K562 (cell line): ENCODE measurements at regions not wholly inside any gene's neighbourhood (a gene's known extent, or its start where the extent isn't known, plus 50 kb on each side); places are given as distances from the start of the nearest gene placed in this dataset.

Source experiments
- ATAC-seq: fragments of 200-7000 bp; cut with Tn5 transposase; 3 replicates; pipeline ENCODE4 v1.9.1; 2020; ENCODE audit warnings: moderate library complexity
- BruUV-seq: library from RNA; stranded (reverse); fragments of 400-500 nt; replicated peaks from 2 replicates; lab custom pipeline; 2021; lab: Mats Ljungman, UMichigan
- CTCF ChIA-PET: fragments of 300-600 bp; formaldehyde crosslinking; extraction: SDS; loops from one replicate; lab custom pipeline; 2021; ENCODE audit warnings: low intra/inter-chr PET ratio; lab: Yijun Ruan, JAX
- POLR2A ChIA-PET: fragments of 300-600, 350-650 bp; sonication (Branson Sonifier 250); formaldehyde crosslinking; extraction: SDS; loops from one replicate; lab custom pipeline; 2021; ENCODE audit warnings: antibody characterized with exemption, inconsistent platforms; lab: Yijun Ruan, JAX
- DNase-seq, 4 experiments: peaks; one replicate each; pipeline versions ENCODE4 v3.0.0 to v3.0.0-alpha.2; 2011 to 2018; ENCODE audit warnings: low spot score in 3 of 4, mixed read lengths in 3 of 4; ENCODE audit errors: extremely low read depth in 1 of 4
- FAIRE-seq: peaks from 2 replicates; lab custom pipeline; 2011; peaks lifted over from hg19 to GRCh38; lab: Jason Lieb, UNC
- H2AFZ ChIP-seq: 2 replicates; pipeline ENCODE4 v1.6.0; 2011; ENCODE audit warnings: low read depth, low read length, control low read depth, inconsistent platforms
- H3K27ac ChIP-seq: fragments of 200-600 bp; 3 replicates; pipeline ENCODE4 v1.8.0; 2011; ENCODE audit warnings: low read depth, mild to moderate bottlenecking, control low read depth, inconsistent platforms, low read length, moderate library complexity, mixed read lengths; ENCODE audit errors: extremely low read depth
- H3K27me3 ChIP-seq, 2 experiments: fragments of 300-600 bp in 1 of 2; 2 replicates in 1 of 2; 3 replicates in 1 of 2; pipeline versions ENCODE4 v1.6.0 to v1.8.0; 2011; ENCODE audit warnings: inconsistent platforms in 2 of 2, low read length in 2 of 2, mild to moderate bottlenecking in 1 of 2, mixed read lengths in 1 of 2, moderate library complexity in 1 of 2; ENCODE audit not compliant: control insufficient read depth in 2 of 2, insufficient read depth in 2 of 2
- H3K36me3 ChIP-seq: fragments of 300-600 bp; 3 replicates; pipeline ENCODE4 v1.8.0; 2011; ENCODE audit warnings: mild to moderate bottlenecking, low read length, inconsistent platforms; ENCODE audit not compliant: control insufficient read depth, insufficient read depth
- H3K4me1 ChIP-seq, 2 experiments: fragments of 200-600 bp in 1 of 2; replicated peaks in 1 of 2; 2 replicates in 1 of 2; 3 replicates in 1 of 2; pipeline versions ENCODE4 v1.5.1 to v1.8.0; 2011; ENCODE audit warnings: inconsistent platforms in 2 of 2, low read length in 2 of 2, mild to moderate bottlenecking in 1 of 2, mixed read lengths in 1 of 2, moderate library complexity in 1 of 2; ENCODE audit not compliant: control insufficient read depth in 2 of 2, insufficient read depth in 2 of 2
- H3K4me2 ChIP-seq: 2 replicates; pipeline ENCODE4 v1.6.1; 2011; ENCODE audit warnings: low read length, control low read depth, inconsistent platforms, mixed read lengths; ENCODE audit not compliant: insufficient read depth
- H3K4me3 ChIP-seq: fragments of 200-600 bp; sonication (generic), shearing (Covaris generic); 2 replicates; pipeline ENCODE4 v1.5.1; 2016; ENCODE audit warnings: control low read depth, inconsistent platforms
- H3K79me2 ChIP-seq: fragments of 200-600 bp; 3 replicates; pipeline ENCODE4 v1.8.0; 2011; ENCODE audit warnings: low read length, inconsistent platforms; ENCODE audit not compliant: control insufficient read depth, insufficient read depth
- H3K9ac ChIP-seq, 2 experiments: 2 replicates each; pipeline versions ENCODE4 v1.6.0 to v1.6.1; 2011; ENCODE audit warnings: low read depth in 2 of 2, low read length in 2 of 2, control low read depth in 1 of 2, inconsistent platforms in 1 of 2, mild to moderate bottlenecking in 1 of 2, mixed read lengths in 1 of 2; ENCODE audit not compliant: insufficient read depth in 1 of 2
- H3K9me1 ChIP-seq: one replicate; pipeline ENCODE4 v1.6.0; 2011; ENCODE audit warnings: inconsistent platforms, mild to moderate bottlenecking, low read length, moderate library complexity; ENCODE audit not compliant: control insufficient read depth, insufficient read depth
- H3K9me3 ChIP-seq: replicated peaks from 2 replicates; pipeline ENCODE4 v1.5.1; 2011; ENCODE audit warnings: low read depth, low read length, inconsistent platforms; ENCODE audit not compliant: control insufficient read depth, insufficient read depth
- H4K20me1 ChIP-seq: replicated peaks from 2 replicates; pipeline ENCODE4 v1.6.1; 2011; ENCODE audit warnings: low read length, inconsistent platforms, mixed read lengths; ENCODE audit not compliant: control insufficient read depth, insufficient read depth
- BMI1 ChIP-seq: fragments of 150-350 bp; IDR thresholded peaks from 2 replicates; pipeline ENCODE4 v1.6.1; 2014; ENCODE audit warnings: low read length
- DLX4 ChIP-seq: fragments of 250-450 bp; sonication (Bioruptor Pico); IDR thresholded peaks from 2 replicates; pipeline ENCODE4 v1.6.1; 2021; ENCODE audit warnings: mild to moderate bottlenecking
- JUND ChIP-seq, 2 experiments: IDR thresholded peaks; 2 replicates in 1 of 2; 3 replicates in 1 of 2; pipeline ENCODE4 v1.6.1; 2011; ENCODE audit warnings: borderline replicate concordance in 2 of 2, low read depth in 2 of 2, low read length in 2 of 2, improper control_type of control experiment in 1 of 2, missing biosample characterization in 1 of 2, missing genetic modification characterization in 1 of 2, missing genetic modification reagents in 1 of 2
- KAT2B ChIP-seq: IDR thresholded peaks from one replicate; pipeline ENCODE4 v1.6.1; 2012; ENCODE audit warnings: low read depth, mild to moderate bottlenecking, control low read depth, inconsistent platforms, low read length, moderate library complexity
- KLF6 ChIP-seq: fragments of 250-450 bp; sonication (Bioruptor Pico); IDR thresholded peaks from 2 replicates; pipeline ENCODE4 v1.4.0; 2020; ENCODE audit warnings: mild to moderate bottlenecking, moderate library complexity, borderline replicate concordance
- PHB2 ChIP-seq: fragments of 450-650 bp; IDR thresholded peaks from 2 replicates; pipeline ENCODE4 v1.6.1; 2017; ENCODE audit warnings: low read depth
- SRSF1 ChIP-seq: fragments of 200-400 bp; formaldehyde crosslinking; IDR thresholded peaks from 2 replicates; pipeline ENCODE4 v1.6.1; 2017; ENCODE audit warnings: mild to moderate bottlenecking, low read depth, low read length, moderate library complexity
- U2AF1 ChIP-seq: fragments of 200-400 bp; formaldehyde crosslinking; optimal IDR thresholded peaks from 2 replicates; pipeline ENCODE3; 2017; ENCODE audit warnings: mild to moderate bottlenecking, low read depth, low read length, moderate library complexity
- ZKSCAN8 ChIP-seq: fragments of 200-800 bp; sonication (Bioruptor generic); IDR thresholded peaks from 2 replicates; pipeline ENCODE4 v1.6.1; 2016; ENCODE audit warnings: missing genetic modification characterization, missing compliant biosample characterization
- ZNF780A ChIP-seq: fragments of 250-450 bp; sonication (Bioruptor Pico); IDR thresholded peaks from 2 replicates; pipeline ENCODE4 v1.5.0; 2021; ENCODE audit warnings: mild to moderate bottlenecking
- WGBS: fragments of 100-300 bp; shearing (Covaris generic); methylation state at CpG from one replicate; pipeline ENCODE4 v1.1.6; 2016; ENCODE audit warnings: low coverage, mixed read lengths; ENCODE audit not compliant: insufficient coverage; ENCODE audit errors: missing lambda C conversion rate; 5-methylcytosine and 5-hydroxymethylcytosine counted together
- in situ Hi-C: fragments of 300-500 bp; cut with MboI; formaldehyde crosslinking; loops from 4 replicates; pipeline ENCODE4 v1.15.0; 2018; ENCODE audit warnings: inconsistent platforms, mixed read lengths
- intact Hi-C: fragments of 100-400 bp; cut with micrococcal nuclease; formaldehyde crosslinking; loops from 2 replicates; pipeline ENCODE4 v1.14.2; 2022
- TF ChIP-seq, protein P1 (sequence below): fragments of 450-650 bp; IDR thresholded peaks from 2 replicates; pipeline ENCODE4 v1.6.1; 2018; ENCODE audit warnings: mild to moderate bottlenecking, low read depth; ENCODE audit not compliant: partially characterized antibody
- TF ChIP-seq, protein P2 (sequence below): fragments of 200-800 bp; sonication (Bioruptor generic); IDR thresholded peaks from 2 replicates; pipeline ENCODE4 v1.6.1; 2017; ENCODE audit warnings: missing genetic modification characterization, missing compliant biosample characterization
- TF ChIP-seq, protein P3 (sequence below), 2 experiments: fragments of 450-650 bp; IDR thresholded peaks; 2 replicates each; pipeline ENCODE4 v1.6.1; 2016

- Histone ChIP-seq H3K27me3 (peaks cover 0 to 13% of the 10 kb centered on the region in 2 experiments; a peak in 2 of 5 replicates), H3K36me3 (no peaks in the 10 kb centered on the region), H3K4me1 (no peaks in the 10 kb centered on the region), H3K9ac (no peak overlapping the region), H2AFZ (no peak overlapping the region), H4K20me1 (no peaks in the 10 kb centered on the region), H3K9me3 (no peaks in the 10 kb centered on the region), H3K27ac (no peak overlapping the region), H3K4me3 (no peak overlapping the region), H3K4me2 (no peak overlapping the region), H3K9me1 (no peaks in the 10 kb centered on the region), H3K79me2 (no peaks in the 10 kb centered on the region)
- POLR2A ChIA-PET = no interaction called here
- CTCF ChIA-PET = no interaction called here
- TF ChIP-seq SRSF1 (no peak), KLF6 (CRISPR knock-in tag) (no peak), BMI1 (no peak), ZNF780A (CRISPR knock-in tag) (no peak), JUND (IDR thresholded peaks at IDR 0.05; ENCODE audit: borderline replicate concordance, low read depth, low read length) (no peak), JUND (tag; IDR thresholded peaks at IDR 0.05; ENCODE audit: borderline replicate concordance, low read depth, low read length) (no peak), ZKSCAN8 (CRISPR knock-in tag) (no peak), U2AF1 (no peak), KAT2B (no peak), DLX4 (CRISPR knock-in tag) (no peak), PHB2 (no peak)
- TF ChIP-seq, protein P1, sequence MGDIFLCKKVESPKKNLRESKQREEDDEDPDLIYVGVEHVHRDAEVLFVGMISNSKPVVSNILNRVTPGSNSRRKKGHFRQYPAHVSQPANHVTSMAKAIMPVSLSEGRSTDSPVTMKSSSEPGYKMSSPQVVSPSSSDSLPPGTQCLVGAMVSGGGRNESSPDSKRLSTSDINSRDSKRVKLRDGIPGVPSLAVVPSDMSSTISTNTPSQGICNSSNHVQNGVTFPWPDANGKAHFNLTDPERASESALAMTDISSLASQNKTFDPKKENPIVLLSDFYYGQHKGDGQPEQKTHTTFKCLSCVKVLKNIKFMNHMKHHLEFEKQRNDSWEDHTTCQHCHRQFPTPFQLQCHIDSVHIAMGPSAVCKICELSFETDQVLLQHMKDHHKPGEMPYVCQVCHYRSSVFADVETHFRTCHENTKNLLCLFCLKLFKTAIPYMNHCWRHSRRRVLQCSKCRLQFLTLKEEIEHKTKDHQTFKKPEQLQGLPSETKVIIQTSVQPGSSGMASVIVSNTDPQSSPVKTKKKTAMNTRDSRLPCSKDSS = no peak
- TF ChIP-seq, protein P2, sequence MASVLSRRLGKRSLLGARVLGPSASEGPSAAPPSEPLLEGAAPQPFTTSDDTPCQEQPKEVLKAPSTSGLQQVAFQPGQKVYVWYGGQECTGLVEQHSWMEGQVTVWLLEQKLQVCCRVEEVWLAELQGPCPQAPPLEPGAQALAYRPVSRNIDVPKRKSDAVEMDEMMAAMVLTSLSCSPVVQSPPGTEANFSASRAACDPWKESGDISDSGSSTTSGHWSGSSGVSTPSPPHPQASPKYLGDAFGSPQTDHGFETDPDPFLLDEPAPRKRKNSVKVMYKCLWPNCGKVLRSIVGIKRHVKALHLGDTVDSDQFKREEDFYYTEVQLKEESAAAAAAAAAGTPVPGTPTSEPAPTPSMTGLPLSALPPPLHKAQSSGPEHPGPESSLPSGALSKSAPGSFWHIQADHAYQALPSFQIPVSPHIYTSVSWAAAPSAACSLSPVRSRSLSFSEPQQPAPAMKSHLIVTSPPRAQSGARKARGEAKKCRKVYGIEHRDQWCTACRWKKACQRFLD = no peak
- TF ChIP-seq, protein P3, sequence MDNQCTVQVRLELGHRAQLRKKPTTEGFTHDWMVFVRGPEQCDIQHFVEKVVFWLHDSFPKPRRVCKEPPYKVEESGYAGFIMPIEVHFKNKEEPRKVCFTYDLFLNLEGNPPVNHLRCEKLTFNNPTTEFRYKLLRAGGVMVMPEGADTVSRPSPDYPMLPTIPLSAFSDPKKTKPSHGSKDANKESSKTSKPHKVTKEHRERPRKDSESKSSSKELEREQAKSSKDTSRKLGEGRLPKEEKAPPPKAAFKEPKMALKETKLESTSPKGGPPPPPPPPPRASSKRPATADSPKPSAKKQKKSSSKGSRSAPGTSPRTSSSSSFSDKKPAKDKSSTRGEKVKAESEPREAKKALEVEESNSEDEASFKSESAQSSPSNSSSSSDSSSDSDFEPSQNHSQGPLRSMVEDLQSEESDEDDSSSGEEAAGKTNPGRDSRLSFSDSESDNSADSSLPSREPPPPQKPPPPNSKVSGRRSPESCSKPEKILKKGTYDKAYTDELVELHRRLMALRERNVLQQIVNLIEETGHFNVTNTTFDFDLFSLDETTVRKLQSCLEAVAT (IDR thresholded peaks at IDR 0.05) = no peak
- intact Hi-C loops (no loop called here), in situ Hi-C loops (no loop called here)
- no peak for DNase-seq
- BruUV-seq = no TSS peak
- WGBS = 0% methylated on average over 4 of the region's 4 CpGs
- no peak for ATAC-seq
- no peak for FAIRE-seq
Observed at GRCh38 chr20:19958928-19959327, 58.2 kb upstream of the NAA20 start.
